GM12878 (cell line): ENCODE measurements at regions not wholly inside any gene's neighbourhood (a gene's known extent, or its start where the extent isn't known, plus 50 kb on each side); places are given as distances from the start of the nearest gene placed in this dataset.

Experiments
- ATAC-seq: fragments of 200-7000 bp; cut with Tn5 transposase; 3 replicates; pipeline ENCODE4 v1.9.1; 2020; ENCODE audit warnings: mild to moderate bottlenecking, moderate library complexity
- BruUV-seq: library from RNA; stranded (reverse); fragments of 400-500 nt; replicated peaks from 2 replicates; lab custom pipeline; 2021; lab: Mats Ljungman, UMichigan
- CTCF ChIA-PET: fragments of 300-600 bp; sonication (Branson Sonifier 250); formaldehyde crosslinking; extraction: SDS; loops from one replicate; lab custom pipeline; 2021; ENCODE audit warnings: inconsistent platforms; lab: Yijun Ruan, JAX
- POLR2A ChIA-PET: fragments of 350-600 bp; formaldehyde crosslinking; extraction: SDS; loops from one replicate; lab custom pipeline; 2021; ENCODE audit warnings: inconsistent platforms; lab: Charles Lee
- RAD21 ChIA-PET: fragments of 300-600 bp; sonication (Branson Sonifier 250); formaldehyde crosslinking; loops from one replicate; lab custom pipeline; 2023; ENCODE audit warnings: antibody characterized with exemption; ENCODE audit not compliant: unreplicated experiment; lab: Charles Lee
- SMC1A ChIA-PET: fragments of 300-600 bp; sonication (Branson Sonifier 250); formaldehyde crosslinking; loops from one replicate; lab custom pipeline; 2023; ENCODE audit not compliant: unreplicated experiment, uncharacterized antibody; lab: Charles Lee
- DNase-seq: peaks from one replicate; pipeline ENCODE4 v3.0.0-alpha.2; 2011; ENCODE audit warnings: low read depth, low spot score
- FAIRE-seq: peaks from 3 replicates; lab custom pipeline; 2011; peaks lifted over from hg19 to GRCh38; lab: Jason Lieb, UNC
- H2AFZ ChIP-seq: 2 replicates; pipeline ENCODE4 v1.6.0; 2011; ENCODE audit warnings: low read depth, low read length, control low read depth; ENCODE audit not compliant: control insufficient read depth
- H3K27ac ChIP-seq: 2 replicates; pipeline ENCODE4 v1.5.1; 2011; ENCODE audit warnings: control low read depth; ENCODE audit not compliant: control insufficient read depth, insufficient read depth
- H3K27me3 ChIP-seq, 2 experiments: replicated peaks in 1 of 2; 2 replicates each; pipeline versions ENCODE4 v1.6.0 to v1.6.1; 2011; ENCODE audit warnings: low read length in 1 of 2; ENCODE audit not compliant: control insufficient read depth in 2 of 2, insufficient read depth in 2 of 2
- H3K36me3 ChIP-seq, 2 experiments: 2 replicates each; pipeline ENCODE4 v1.5.1; 2011; ENCODE audit warnings: low read length in 1 of 2; ENCODE audit not compliant: control insufficient read depth in 2 of 2, insufficient read depth in 2 of 2
- H3K4me1 ChIP-seq: 2 replicates; pipeline ENCODE4 v1.6.1; 2011; ENCODE audit warnings: mild to moderate bottlenecking, low read length, moderate library complexity, mixed read lengths; ENCODE audit not compliant: control insufficient read depth, insufficient read depth
- H3K4me2 ChIP-seq: 2 replicates; pipeline ENCODE4 v1.6.0; 2011; ENCODE audit warnings: control low read depth; ENCODE audit not compliant: control insufficient read depth, insufficient read depth
- H3K4me3 ChIP-seq: fragments of 200-600 bp; sonication (generic); 2 replicates; pipeline ENCODE4 v1.5.1; 2016
- H3K79me2 ChIP-seq: 2 replicates; pipeline ENCODE4 v1.6.0; 2011; ENCODE audit warnings: low read length; ENCODE audit not compliant: control insufficient read depth, insufficient read depth
- H3K9ac ChIP-seq: 2 replicates; pipeline ENCODE4 v1.8.0; 2011; ENCODE audit warnings: low read length, control low read depth, mixed read lengths; ENCODE audit not compliant: control insufficient read depth, insufficient read depth
- H3K9me3 ChIP-seq: replicated peaks from 3 replicates; pipeline ENCODE4 v1.5.1; 2011; ENCODE audit warnings: mild to moderate bottlenecking, low read length; ENCODE audit not compliant: control insufficient read depth, insufficient read depth
- H4K20me1 ChIP-seq: 2 replicates; pipeline ENCODE4 v1.6.0; 2011; ENCODE audit not compliant: control insufficient read depth, insufficient read depth
- ATF7 ChIP-seq: fragments of 450-650 bp; IDR thresholded peaks from 2 replicates; pipeline ENCODE4 v1.6.1; 2016; ENCODE audit warnings: low read depth, mild to moderate bottlenecking
- BACH1 ChIP-seq: fragments of 450-650 bp; IDR thresholded peaks from 2 replicates; pipeline ENCODE4 v1.6.1; 2017; ENCODE audit warnings: mild to moderate bottlenecking, borderline replicate concordance
- FOXM1 ChIP-seq: IDR thresholded peaks from 2 replicates; pipeline ENCODE4 v1.6.1; 2012; ENCODE audit warnings: low read depth, mild to moderate bottlenecking, inconsistent platforms, low read length, moderate library complexity
- HDAC6 ChIP-seq: fragments of 200-600 bp; sonication (generic); IDR thresholded peaks from one replicate; pipeline ENCODE4 v1.8.0; 2017; ENCODE audit warnings: antibody characterized with exemption; ENCODE audit not compliant: unreplicated experiment
- JUND ChIP-seq: IDR thresholded peaks from 2 replicates; pipeline ENCODE4 v1.6.1; 2012; ENCODE audit warnings: low read depth, mild to moderate bottlenecking, low read length, improper control_type of control experiment, moderate library complexity
- MTA3 ChIP-seq: IDR thresholded peaks from 2 replicates; pipeline ENCODE4 v1.6.1; 2012; ENCODE audit warnings: low read length, inconsistent platforms, borderline replicate concordance
- NFYB ChIP-seq: IDR thresholded peaks from 2 replicates; pipeline ENCODE4 v1.6.1; 2011; ENCODE audit warnings: low read depth, mild to moderate bottlenecking, low read length, improper control_type of control experiment, moderate library complexity; ENCODE audit not compliant: insufficient read depth
- PAX8 ChIP-seq: fragments of 450-650 bp; IDR thresholded peaks from 2 replicates; pipeline ENCODE4 v1.6.1; 2017; ENCODE audit warnings: mild to moderate bottlenecking, moderate library complexity
- PML ChIP-seq: IDR thresholded peaks from 2 replicates; pipeline ENCODE4 v1.6.1; 2012; ENCODE audit warnings: low read length, inconsistent platforms
- RB1 ChIP-seq: fragments of 450-650 bp; formaldehyde crosslinking; IDR thresholded peaks from 2 replicates; pipeline ENCODE4 v1.6.1; 2017; ENCODE audit warnings: mild to moderate bottlenecking, borderline replicate concordance
- RCOR1 ChIP-seq: conservative IDR thresholded peaks from 2 replicates; pipeline ENCODE4 v1.6.1; 2012; ENCODE audit warnings: low read depth, low read length, improper control_type of control experiment
- RELA ChIP-seq: fragments of 450-650 bp; IDR thresholded peaks from 2 replicates; pipeline ENCODE4 v1.8.0; 2014; ENCODE audit warnings: borderline replicate concordance; ENCODE audit not compliant: partially characterized antibody
- SIN3A ChIP-seq: IDR thresholded peaks from 2 replicates; pipeline ENCODE4 v1.6.1; 2012; ENCODE audit warnings: low read depth, low read length, improper control_type of control experiment
- SRF ChIP-seq, 2 experiments: IDR thresholded peaks; 2 replicates each; pipeline ENCODE4 v1.6.1; 2011; ENCODE audit warnings: low read depth in 2 of 2, low read length in 2 of 2, mild to moderate bottlenecking in 1 of 2, moderate library complexity in 1 of 2
- ZNF24 ChIP-seq: fragments of 450-650 bp; IDR thresholded peaks from 2 replicates; pipeline ENCODE4 v1.6.1; 2017; ENCODE audit warnings: antibody characterized with exemption, mild to moderate bottlenecking
- ZSCAN29 ChIP-seq: fragments of 450-650 bp; IDR thresholded peaks from 2 replicates; pipeline ENCODE4 v1.6.1; 2017; ENCODE audit warnings: mild to moderate bottlenecking, moderate library complexity
- WGBS: methylation state at CpG from one replicate; pipeline ENCODE4 v1.1.6; 2016; ENCODE audit warnings: low lambda C conversion rate; ENCODE audit not compliant: insufficient replicate concordance, insufficient coverage; ENCODE audit errors: missing lambda C conversion rate; 5-methylcytosine and 5-hydroxymethylcytosine counted together
- in situ Hi-C: fragments of 300-500 bp; cut with MboI; formaldehyde crosslinking; loops from 9 replicates; pipeline ENCODE4 v1.14.3; 2018; ENCODE audit warnings: mixed read lengths
- intact Hi-C: fragments of 100-400 bp; cut with micrococcal nuclease; formaldehyde crosslinking; loops from one replicate; pipeline ENCODE4 v1.14.2; 2022; ENCODE audit not compliant: unreplicated experiment
- TF ChIP-seq, protein P1 (sequence below): fragments of 450-650 bp; IDR thresholded peaks from 2 replicates; pipeline ENCODE4 v1.6.1; 2017; ENCODE audit warnings: mild to moderate bottlenecking, moderate library complexity
- TF ChIP-seq, protein P2 (sequence below): fragments of 150-350 bp; IDR thresholded peaks from 2 replicates; pipeline ENCODE4 v1.6.1; 2014; ENCODE audit warnings: mild to moderate bottlenecking, low read depth, low read length
- TF ChIP-seq, protein P3 (sequence below): fragments of 450-650 bp; IDR thresholded peaks from 2 replicates; pipeline ENCODE4 v1.6.1; 2017; ENCODE audit warnings: antibody characterized with exemption, mild to moderate bottlenecking, moderate library complexity

DNA sequence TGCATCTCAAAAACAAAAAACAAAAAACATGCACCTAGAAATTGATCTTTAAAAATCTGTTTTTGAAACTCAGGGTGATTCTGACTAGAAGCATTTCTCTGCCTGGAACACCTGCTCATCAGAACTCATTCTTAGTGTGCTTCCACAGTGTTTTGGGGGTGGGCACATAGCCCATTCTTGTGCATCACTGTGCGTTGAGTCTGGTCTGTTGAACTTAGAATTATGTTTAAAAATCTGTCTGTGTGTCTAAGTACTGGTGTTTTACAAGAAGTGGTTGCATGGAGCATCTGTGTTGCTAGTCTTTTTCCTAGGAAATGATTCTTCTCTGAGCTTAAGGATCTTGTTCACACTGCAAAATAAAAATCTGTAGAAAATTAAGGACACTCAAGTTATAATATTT, 264.5 kb downstream of the SOX4 start:
- in situ Hi-C loops = no loop called here

More for the DNA sequence above, 264.5 kb downstream of the SOX4 start:
- Histone ChIP-seq H3K9me3 (no peaks in the 10 kb centered on the region), H3K4me1 (no peaks in the 10 kb centered on the region), H3K4me2 (no peak overlapping the region), H3K27me3 (no peaks in the 10 kb centered on the region), H3K36me3 (no peaks in the 10 kb centered on the region), H3K9ac (no peak overlapping the region), H3K79me2 (no peaks in the 10 kb centered on the region), H3K4me3 (no peak overlapping the region), H3K27ac (no peak overlapping the region), H2AFZ (no peak overlapping the region), H4K20me1 (no peaks in the 10 kb centered on the region)
- WGBS = 41% methylated on average over 1 of the region's 1 CpG
- BruUV-seq = no TSS peak
- RAD21 ChIA-PET = interaction anchor here (0.7 to 1.2 kb wide), 3 partner anchors 11 to 306 kb away, joined by 3 read pairs; no protein-coding TSS in a partner anchor
- FAIRE-seq (no peak), ATAC-seq (no peak), DNase-seq (no peak)
- TF ChIP-seq RB1 = no peak
- TF ChIP-seq ZNF24 = no peak
- TF ChIP-seq NFYB = no peak
- TF ChIP-seq PAX8 = no peak
- no peak for TF ChIP-seq ATF7
- TF ChIP-seq FOXM1 = no peak
- no peak for TF ChIP-seq SRF (IDR thresholded peaks at IDR 0.05; ENCODE audit: low read depth in 2 of 2, low read length in 2 of 2)
- no peak for TF ChIP-seq SIN3A
- no peak for TF ChIP-seq BACH1
- TF ChIP-seq, protein P1, sequence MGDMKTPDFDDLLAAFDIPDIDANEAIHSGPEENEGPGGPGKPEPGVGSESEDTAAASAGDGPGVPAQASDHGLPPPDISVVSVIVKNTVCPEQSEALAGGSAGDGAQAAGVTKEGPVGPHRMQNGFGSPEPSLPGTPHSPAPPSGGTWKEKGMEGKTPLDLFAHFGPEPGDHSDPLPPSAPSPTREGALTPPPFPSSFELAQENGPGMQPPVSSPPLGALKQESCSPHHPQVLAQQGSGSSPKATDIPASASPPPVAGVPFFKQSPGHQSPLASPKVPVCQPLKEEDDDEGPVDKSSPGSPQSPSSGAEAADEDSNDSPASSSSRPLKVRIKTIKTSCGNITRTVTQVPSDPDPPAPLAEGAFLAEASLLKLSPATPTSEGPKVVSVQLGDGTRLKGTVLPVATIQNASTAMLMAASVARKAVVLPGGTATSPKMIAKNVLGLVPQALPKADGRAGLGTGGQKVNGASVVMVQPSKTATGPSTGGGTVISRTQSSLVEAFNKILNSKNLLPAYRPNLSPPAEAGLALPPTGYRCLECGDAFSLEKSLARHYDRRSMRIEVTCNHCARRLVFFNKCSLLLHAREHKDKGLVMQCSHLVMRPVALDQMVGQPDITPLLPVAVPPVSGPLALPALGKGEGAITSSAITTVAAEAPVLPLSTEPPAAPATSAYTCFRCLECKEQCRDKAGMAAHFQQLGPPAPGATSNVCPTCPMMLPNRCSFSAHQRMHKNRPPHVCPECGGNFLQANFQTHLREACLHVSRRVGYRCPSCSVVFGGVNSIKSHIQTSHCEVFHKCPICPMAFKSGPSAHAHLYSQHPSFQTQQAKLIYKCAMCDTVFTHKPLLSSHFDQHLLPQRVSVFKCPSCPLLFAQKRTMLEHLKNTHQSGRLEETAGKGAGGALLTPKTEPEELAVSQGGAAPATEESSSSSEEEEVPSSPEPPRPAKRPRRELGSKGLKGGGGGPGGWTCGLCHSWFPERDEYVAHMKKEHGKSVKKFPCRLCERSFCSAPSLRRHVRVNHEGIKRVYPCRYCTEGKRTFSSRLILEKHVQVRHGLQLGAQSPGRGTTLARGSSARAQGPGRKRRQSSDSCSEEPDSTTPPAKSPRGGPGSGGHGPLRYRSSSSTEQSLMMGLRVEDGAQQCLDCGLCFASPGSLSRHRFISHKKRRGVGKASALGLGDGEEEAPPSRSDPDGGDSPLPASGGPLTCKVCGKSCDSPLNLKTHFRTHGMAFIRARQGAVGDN = no peak
- TF ChIP-seq, protein P2, sequence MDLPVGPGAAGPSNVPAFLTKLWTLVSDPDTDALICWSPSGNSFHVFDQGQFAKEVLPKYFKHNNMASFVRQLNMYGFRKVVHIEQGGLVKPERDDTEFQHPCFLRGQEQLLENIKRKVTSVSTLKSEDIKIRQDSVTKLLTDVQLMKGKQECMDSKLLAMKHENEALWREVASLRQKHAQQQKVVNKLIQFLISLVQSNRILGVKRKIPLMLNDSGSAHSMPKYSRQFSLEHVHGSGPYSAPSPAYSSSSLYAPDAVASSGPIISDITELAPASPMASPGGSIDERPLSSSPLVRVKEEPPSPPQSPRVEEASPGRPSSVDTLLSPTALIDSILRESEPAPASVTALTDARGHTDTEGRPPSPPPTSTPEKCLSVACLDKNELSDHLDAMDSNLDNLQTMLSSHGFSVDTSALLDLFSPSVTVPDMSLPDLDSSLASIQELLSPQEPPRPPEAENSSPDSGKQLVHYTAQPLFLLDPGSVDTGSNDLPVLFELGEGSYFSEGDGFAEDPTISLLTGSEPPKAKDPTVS = no peak
- TF ChIP-seq HDAC6 = no peak
- no peak for TF ChIP-seq RCOR1
- no peak for TF ChIP-seq MTA3
- no peak for TF ChIP-seq ZSCAN29
- TF ChIP-seq JUND = no peak
- TF ChIP-seq, protein P3, sequence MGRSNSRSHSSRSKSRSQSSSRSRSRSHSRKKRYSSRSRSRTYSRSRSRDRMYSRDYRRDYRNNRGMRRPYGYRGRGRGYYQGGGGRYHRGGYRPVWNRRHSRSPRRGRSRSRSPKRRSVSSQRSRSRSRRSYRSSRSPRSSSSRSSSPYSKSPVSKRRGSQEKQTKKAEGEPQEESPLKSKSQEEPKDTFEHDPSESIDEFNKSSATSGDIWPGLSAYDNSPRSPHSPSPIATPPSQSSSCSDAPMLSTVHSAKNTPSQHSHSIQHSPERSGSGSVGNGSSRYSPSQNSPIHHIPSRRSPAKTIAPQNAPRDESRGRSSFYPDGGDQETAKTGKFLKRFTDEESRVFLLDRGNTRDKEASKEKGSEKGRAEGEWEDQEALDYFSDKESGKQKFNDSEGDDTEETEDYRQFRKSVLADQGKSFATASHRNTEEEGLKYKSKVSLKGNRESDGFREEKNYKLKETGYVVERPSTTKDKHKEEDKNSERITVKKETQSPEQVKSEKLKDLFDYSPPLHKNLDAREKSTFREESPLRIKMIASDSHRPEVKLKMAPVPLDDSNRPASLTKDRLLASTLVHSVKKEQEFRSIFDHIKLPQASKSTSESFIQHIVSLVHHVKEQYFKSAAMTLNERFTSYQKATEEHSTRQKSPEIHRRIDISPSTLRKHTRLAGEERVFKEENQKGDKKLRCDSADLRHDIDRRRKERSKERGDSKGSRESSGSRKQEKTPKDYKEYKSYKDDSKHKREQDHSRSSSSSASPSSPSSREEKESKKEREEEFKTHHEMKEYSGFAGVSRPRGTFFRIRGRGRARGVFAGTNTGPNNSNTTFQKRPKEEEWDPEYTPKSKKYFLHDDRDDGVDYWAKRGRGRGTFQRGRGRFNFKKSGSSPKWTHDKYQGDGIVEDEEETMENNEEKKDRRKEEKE = no peak
- no peak for TF ChIP-seq PML
- no peak for TF ChIP-seq RELA
- intact Hi-C loops = no loop called here
- SMC1A ChIA-PET = interaction anchor here (0.6 to 2.6 kb wide), 4 partner anchors 11 to 1295 kb away, joined by 3 to 16 read pairs (median 4); no protein-coding TSS in a partner anchor
- CTCF ChIA-PET = no interaction called here
- POLR2A ChIA-PET = no interaction called here
